B cell (primary cell): ENCODE measurements at regions not wholly inside any gene's neighbourhood (a gene's known extent, or its start where the extent isn't known, plus 50 kb on each side); places are given as distances from the start of the nearest gene placed in this dataset.

Source experiments
- ATAC-seq: fragments of 200-7000 bp; cut with Tn5 transposase; one replicate; pipeline ENCODE4 v1.10.0; 2021; ENCODE audit warnings: low read depth, mild to moderate bottlenecking, moderate number of reproducible peaks, moderate library complexity
- CTCF ChIA-PET: fragments of 350-600 bp; sonication (Branson Sonifier 250); formaldehyde crosslinking; loops from one replicate; lab custom pipeline; 2021; ENCODE audit warnings: antibody characterized with exemption, inconsistent platforms; lab: Charles Lee
- POLR2A ChIA-PET: fragments of 350-600 bp; sonication (Branson Sonifier 250); formaldehyde crosslinking; loops from one replicate; lab custom pipeline; 2021; ENCODE audit warnings: antibody characterized with exemption; lab: Charles Lee
- DNase-seq: peaks from one replicate; pipeline ENCODE4 v3.0.0; 2013
- H2AFZ ChIP-seq: 2 replicates; pipeline ENCODE4 v1.6.1; 2012; ENCODE audit warnings: mild to moderate bottlenecking, low read depth, low read length; ENCODE audit not compliant: insufficient read depth, poor library complexity, severe bottlenecking
- H3K27ac ChIP-seq, 2 donors: 1 replicate in 1 of 2; 2 replicates in 1 of 2; pipeline ENCODE4 v1.5.1; 2012 to 2013; ENCODE audit warnings: low read length in 2 of 2, mild to moderate bottlenecking in 2 of 2, moderate library complexity in 1 of 2
- H3K27me3 ChIP-seq, 4 experiments: fragments of 200-600 bp in 1 of 4; sonication (generic) in 1 of 4; replicated peaks in 1 of 4; 1 replicate in 2 of 4; 2 replicates in 2 of 4; pipeline versions ENCODE4 v1.6.1 to v1.7.0; 2013 to 2016; ENCODE audit warnings: low read length in 3 of 4, mild to moderate bottlenecking in 2 of 4, mixed read lengths in 1 of 4, moderate library complexity in 1 of 4; ENCODE audit not compliant: insufficient read depth in 4 of 4, control insufficient read depth in 3 of 4; ENCODE audit errors: control extremely low read depth in 1 of 4
- H3K36me3 ChIP-seq, 2 experiments: replicated peaks in 1 of 2; 1 replicate in 1 of 2; 2 replicates in 1 of 2; pipeline versions ENCODE4 v1.6.1 to v1.7.1; 2013; ENCODE audit warnings: low read length in 1 of 2; ENCODE audit not compliant: insufficient read depth in 2 of 2, control insufficient read depth in 1 of 2; ENCODE audit errors: control extremely low read depth in 1 of 2, extremely low read depth in 1 of 2
- H3K4me1 ChIP-seq, 2 donors: fragments of 200-600 bp in 1 of 2; sonication (generic) in 1 of 2; 1 replicate in 1 of 2; 2 replicates in 1 of 2; pipeline versions ENCODE4 v1.5.1 to v1.6.1; 2013 to 2017; ENCODE audit warnings: low read length in 2 of 2; ENCODE audit not compliant: control insufficient read depth in 2 of 2, insufficient read depth in 2 of 2
- H3K4me2 ChIP-seq: replicated peaks from 2 replicates; pipeline ENCODE3; 2012; ENCODE audit warnings: mild to moderate bottlenecking, low read depth, low read length; ENCODE audit not compliant: poor library complexity, severe bottlenecking
- H3K4me3 ChIP-seq, 5 experiments: fragments of 200-600 bp in 1 of 5; sonication (generic) in 1 of 5; 1 replicate in 3 of 5; 2 replicates in 2 of 5; pipeline versions ENCODE4 v1.5.1 to v1.7.0; 2011 to 2016; ENCODE audit warnings: low read length in 4 of 5, mild to moderate bottlenecking in 4 of 5, low read depth in 2 of 5, control low read depth in 1 of 5, moderate library complexity in 1 of 5; ENCODE audit not compliant: insufficient read depth in 1 of 5; ENCODE audit errors: control extremely low read depth in 1 of 5, extremely low read depth in 1 of 5
- H3K79me2 ChIP-seq: fragments of 200-600 bp; sonication (generic); one replicate; pipeline ENCODE4 v1.6.0; 2016; ENCODE audit warnings: low read length; ENCODE audit not compliant: control insufficient read depth, insufficient read depth
- H3K9ac ChIP-seq: fragments of 200-600 bp; sonication (generic); 2 replicates; pipeline ENCODE4 v1.6.1; 2017; ENCODE audit warnings: mild to moderate bottlenecking, low read length, moderate library complexity
- H3K9me3 ChIP-seq, 3 donors: one replicate each; pipeline versions ENCODE4 v1.6.1 to v1.7.1; 2013; ENCODE audit warnings: low read length in 2 of 3; ENCODE audit not compliant: control insufficient read depth in 2 of 3, insufficient read depth in 1 of 3; ENCODE audit errors: control extremely low read depth in 1 of 3
- H4K20me1 ChIP-seq: 2 replicates; pipeline ENCODE4 v1.6.0; 2012; ENCODE audit warnings: mild to moderate bottlenecking, low read length; ENCODE audit not compliant: insufficient read depth, control insufficient read depth, poor library complexity, severe bottlenecking
- H3K27ac Mint-ChIP-seq: one replicate; pipeline ENCODE4 v1.8.0; 2021; ENCODE audit warnings: mixed read lengths
- H3K27me3 Mint-ChIP-seq: one replicate; pipeline ENCODE4 v1.8.0; 2021; ENCODE audit warnings: mixed read lengths
- H3K4me1 Mint-ChIP-seq: one replicate; pipeline ENCODE4 v1.8.0; 2021; ENCODE audit warnings: mixed read lengths
- H3K4me3 Mint-ChIP-seq: one replicate; pipeline ENCODE4 v1.8.0; 2021; ENCODE audit warnings: mixed read lengths
- H3K9me3 Mint-ChIP-seq: one replicate; pipeline ENCODE4 v1.8.0; 2022; ENCODE audit warnings: mixed read lengths; ENCODE audit not compliant: insufficient read depth
- CTCF ChIP-seq: fragments of 200-600 bp; IDR thresholded peaks from one replicate; pipeline ENCODE4 v1.8.0; 2022; ENCODE audit warnings: antibody characterized with exemption, mild to moderate bottlenecking
- EZH2 ChIP-seq: IDR thresholded peaks from 2 replicates; pipeline ENCODE4 v1.6.1; 2012; ENCODE audit warnings: borderline replicate concordance, low read depth, mild to moderate bottlenecking, moderate library complexity, low read length; ENCODE audit not compliant: insufficient read depth, poor library complexity, severe bottlenecking
- WGBS: methylation state at CpG from one replicate; pipeline ENCODE4 v1.1.5; 2013; ENCODE audit warnings: missing lambda C conversion rate; ENCODE audit not compliant: insufficient coverage; 5-methylcytosine and 5-hydroxymethylcytosine counted together
- intact Hi-C: fragments of 100-400 bp; cut with micrococcal nuclease; formaldehyde crosslinking; loops from one replicate; pipeline ENCODE4 v1.10.0; 2022

DNA sequence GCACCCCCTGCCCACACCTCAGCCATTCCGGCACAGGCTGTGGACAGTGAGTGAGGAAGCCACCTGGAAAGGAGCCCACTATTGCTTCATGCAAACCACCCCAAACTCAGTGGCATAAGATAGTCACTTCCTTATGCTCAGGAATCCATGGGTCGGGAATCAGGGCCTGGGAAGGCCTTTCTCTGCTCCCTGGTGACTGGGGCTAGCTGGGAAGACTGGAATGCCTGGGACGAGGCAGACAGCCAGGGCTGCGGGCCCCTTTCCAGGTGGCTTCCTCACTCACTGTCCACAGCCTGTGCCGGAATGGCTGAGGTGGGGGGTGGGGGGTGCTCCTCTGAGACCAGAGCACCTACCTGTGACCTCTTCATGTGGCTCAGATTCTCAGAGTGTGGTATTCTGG is 74.1 kb upstream of the GRB10 start:
- Mint-ChIP-seq H3K9me3 (no peaks in the 10 kb centered on the region), H3K4me1 (no peaks in the 10 kb centered on the region), H3K27ac (no peak overlapping the region), H3K4me3 (no peak overlapping the region), H3K27me3 (peaks cover 5% of the 10 kb centered on the region)
- Histone ChIP-seq H3K27ac (no peak overlapping the region), H3K4me1 (no peaks in the 10 kb centered on the region), H3K27me3 (no peaks in the 10 kb centered on the region), H3K79me2 (no peaks in the 10 kb centered on the region), H3K4me3 (no peak overlapping the region), H3K9me3 (peaks cover 0 to 10% (median 0%) of the 10 kb centered on the region in 3 donors), H2AFZ (no peak overlapping the region), H4K20me1 (no peaks in the 10 kb centered on the region), H3K9ac (no peak overlapping the region), H3K4me2 (no peak overlapping the region), H3K36me3 (no peaks in the 10 kb centered on the region)
- intact Hi-C loops: no loop called here
- ChIA-PET CTCF (no interaction called here), POLR2A (no interaction called here)
- no peak for TF ChIP-seq CTCF
- no peak for TF ChIP-seq EZH2
- ATAC-seq (no peak), DNase-seq (no peak)
- 86% methylated on average over 2 of the region's 5 CpGs for WGBS

GRCh38 chr7:50856231-50856630 is 73.5 kb upstream of the GRB10 start:
- H3K9me3 Mint-ChIP-seq: no peaks in the 10 kb centered on the region
- H3K27me3 ChIP-seq: no peaks in the 10 kb centered on the region
- no peaks in the 10 kb centered on the region for H4K20me1 ChIP-seq
- H3K4me2 ChIP-seq: no peak overlapping the region
- H3K4me1 Mint-ChIP-seq: no peaks in the 10 kb centered on the region
- peaks cover 0 to 10% (median 0%) of the 10 kb centered on the region in 3 donors for H3K9me3 ChIP-seq
- H3K4me3 Mint-ChIP-seq: no peak overlapping the region
- no peaks in the 10 kb centered on the region for H3K79me2 ChIP-seq
- no peak for TF ChIP-seq EZH2
- no peak for TF ChIP-seq CTCF
- no peak for DNase-seq
- H2AFZ ChIP-seq: no peak overlapping the region
- WGBS: 84% methylated on average over 4 of the region's 4 CpGs
- H3K27me3 Mint-ChIP-seq: peaks cover 5% of the 10 kb centered on the region
- H3K27ac Mint-ChIP-seq: no peak overlapping the region
- H3K36me3 ChIP-seq: no peaks in the 10 kb centered on the region
- ChIA-PET POLR2A (no interaction called here), CTCF (no interaction called here)
- no peak overlapping the region for H3K9ac ChIP-seq
- intact Hi-C loops: no loop called here
- no peak overlapping the region for H3K4me3 ChIP-seq
- H3K4me1 ChIP-seq: no peaks in the 10 kb centered on the region
- ATAC-seq: no peak
- H3K27ac ChIP-seq: no peak overlapping the region
